ENCODE measurements at regions not wholly inside any gene's neighbourhood (a gene's known extent, or its start where the extent isn't known, plus 50 kb on each side); places are given as distances from the start of the nearest gene placed in this dataset.
"Not testable (repeated sequence)": the region's sequence is repeated elsewhere in the genome, so short reads cannot be mapped to it uniquely, and the experiment has no call there.

DNA sequence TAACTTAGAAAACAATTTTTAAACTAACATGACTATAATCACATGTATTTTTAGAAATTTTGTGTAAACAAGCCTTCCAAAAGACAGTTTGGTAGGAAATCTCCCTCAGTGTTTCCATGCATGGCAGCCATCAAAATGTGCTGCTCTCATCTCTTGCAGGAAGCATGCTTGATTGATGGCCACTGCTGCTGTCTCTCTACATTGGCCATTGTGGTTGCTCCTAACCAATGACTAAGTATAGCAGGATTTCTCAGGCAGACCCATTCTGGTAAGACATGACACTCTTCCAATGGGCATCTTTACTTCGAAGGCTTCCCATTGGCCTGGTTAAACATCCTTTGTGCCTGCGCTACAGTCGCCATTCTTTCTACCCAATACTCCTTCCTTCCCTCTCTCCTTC lies 78.9 kb upstream of the GUCY1A1 start:
- Histone ChIP-seq H3K4me3 (no peak overlapping the region), H3K4me1 (no peaks in the 10 kb centered on the region), H3K27ac (no peak overlapping the region), H3K27me3 (no peaks in the 10 kb centered on the region), H3K9me3 (no peaks in the 10 kb centered on the region), H3K36me3 (ENCODE audit: low read depth, missing control alignments) (no peaks in the 10 kb centered on the region)
- TF ChIP-seq, protein P1, sequence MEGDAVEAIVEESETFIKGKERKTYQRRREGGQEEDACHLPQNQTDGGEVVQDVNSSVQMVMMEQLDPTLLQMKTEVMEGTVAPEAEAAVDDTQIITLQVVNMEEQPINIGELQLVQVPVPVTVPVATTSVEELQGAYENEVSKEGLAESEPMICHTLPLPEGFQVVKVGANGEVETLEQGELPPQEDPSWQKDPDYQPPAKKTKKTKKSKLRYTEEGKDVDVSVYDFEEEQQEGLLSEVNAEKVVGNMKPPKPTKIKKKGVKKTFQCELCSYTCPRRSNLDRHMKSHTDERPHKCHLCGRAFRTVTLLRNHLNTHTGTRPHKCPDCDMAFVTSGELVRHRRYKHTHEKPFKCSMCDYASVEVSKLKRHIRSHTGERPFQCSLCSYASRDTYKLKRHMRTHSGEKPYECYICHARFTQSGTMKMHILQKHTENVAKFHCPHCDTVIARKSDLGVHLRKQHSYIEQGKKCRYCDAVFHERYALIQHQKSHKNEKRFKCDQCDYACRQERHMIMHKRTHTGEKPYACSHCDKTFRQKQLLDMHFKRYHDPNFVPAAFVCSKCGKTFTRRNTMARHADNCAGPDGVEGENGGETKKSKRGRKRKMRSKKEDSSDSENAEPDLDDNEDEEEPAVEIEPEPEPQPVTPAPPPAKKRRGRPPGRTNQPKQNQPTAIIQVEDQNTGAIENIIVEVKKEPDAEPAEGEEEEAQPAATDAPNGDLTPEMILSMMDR (IDR thresholded peaks at IDR 0.05), result no peak
- TF ChIP-seq POLR2A (IDR thresholded peaks at IDR 0.05), result no peak
- intact Hi-C loops (cut with DNase I; ENCODE audit: low total_unique reads), result no loop called here
- DNase-seq, result no peak
- 86 to 90% methylated on average over 3 of the region's 3 CpGs for WGBS, 2 donors

DNA sequence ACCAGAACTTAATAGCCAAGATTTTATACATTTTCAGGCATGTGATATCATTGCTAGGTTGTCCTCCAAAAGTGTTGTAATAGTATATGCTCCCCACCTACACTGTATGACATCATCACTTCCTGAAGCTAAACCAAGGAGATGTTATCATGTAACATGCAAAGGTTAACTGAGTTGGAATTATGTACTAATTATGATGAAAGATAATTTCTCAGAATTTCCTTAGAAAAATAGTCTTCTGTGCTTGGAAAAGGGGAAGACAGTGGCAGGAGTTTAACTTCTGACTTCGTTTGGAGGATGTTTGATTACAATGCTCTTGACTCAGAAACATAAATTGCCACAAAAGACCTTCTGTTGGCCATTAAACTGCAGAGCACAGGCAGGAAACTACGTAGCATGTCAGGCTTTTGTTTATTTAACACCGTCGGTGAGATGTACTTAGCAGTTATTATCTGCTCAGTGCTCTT lies 83.6 kb upstream of the GUCY1A1 start:
- TF ChIP-seq, protein P1 (IDR thresholded peaks at IDR 0.05), result no peak
- no peak for TF ChIP-seq POLR2A (IDR thresholded peaks at IDR 0.05)
- no peaks in the 10 kb centered on the region for H3K36me3 ChIP-seq (ENCODE audit: low read depth, missing control alignments)
- H3K4me3 ChIP-seq, result no peak overlapping the region
- no peak overlapping the region for H3K27ac ChIP-seq
- no peaks in the 10 kb centered on the region for H3K4me1 ChIP-seq
- no peaks in the 10 kb centered on the region for H3K27me3 ChIP-seq
- intact Hi-C loops (cut with DNase I; ENCODE audit: low total_unique reads), result no loop called here
- DNase-seq, result no peak
- H3K9me3 ChIP-seq, result no peaks in the 10 kb centered on the region
- WGBS, 2 donors, result 41 to 44% methylated on average over 4 of the region's 4 CpGs

DNA sequence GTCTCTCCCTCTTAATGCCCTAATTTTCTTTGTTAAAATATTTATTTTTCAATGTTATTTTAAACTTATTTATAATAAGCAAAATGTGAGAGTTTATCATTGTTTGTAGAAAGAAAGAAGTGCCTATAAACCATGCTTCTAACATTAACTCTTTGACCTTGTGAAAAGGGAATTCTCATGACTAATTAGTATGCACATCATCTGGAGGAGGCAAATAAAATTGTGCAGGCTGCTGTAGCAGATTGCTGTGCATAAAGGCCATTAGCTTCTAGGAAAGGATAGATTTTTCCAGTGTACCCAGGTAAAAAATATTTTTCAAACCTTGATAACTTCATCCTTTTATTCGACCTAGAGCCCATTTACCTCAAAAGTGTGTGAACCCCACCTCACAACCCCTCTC lies 84.6 kb upstream of the GUCY1A1 start:
- WGBS, 2 donors, result 78 to 81% methylated on average over 1 of the region's 1 CpG
- Histone ChIP-seq H3K27ac (no peak overlapping the region), H3K4me1 (no peaks in the 10 kb centered on the region), H3K4me3 (no peak overlapping the region), H3K36me3 (ENCODE audit: low read depth, missing control alignments) (no peaks in the 10 kb centered on the region), H3K9me3 (no peaks in the 10 kb centered on the region), H3K27me3 (no peaks in the 10 kb centered on the region)
- no peak for DNase-seq
- intact Hi-C loops (cut with DNase I; ENCODE audit: low total_unique reads), result no loop called here
- TF ChIP-seq, protein P1 (IDR thresholded peaks at IDR 0.05), result no peak
- no peak for TF ChIP-seq POLR2A (IDR thresholded peaks at IDR 0.05)

- Histone ChIP-seq H3K9me3 (no peaks in the 10 kb centered on the region), H3K27ac (no peak overlapping the region), H3K27me3 (no peaks in the 10 kb centered on the region), H3K4me3 (no peak overlapping the region), H3K36me3 (ENCODE audit: low read depth, missing control alignments) (no peaks in the 10 kb centered on the region), H3K4me1 (no peaks in the 10 kb centered on the region)
- no peak for DNase-seq
- intact Hi-C loops (cut with DNase I; ENCODE audit: low total_unique reads), result no loop called here
- TF ChIP-seq, protein P1 (IDR thresholded peaks at IDR 0.05), result no peak
- no peak for TF ChIP-seq POLR2A (IDR thresholded peaks at IDR 0.05)
- 66 to 67% methylated on average over 2 of the region's 2 CpGs for WGBS, 2 donors
These were observed 87.8 kb upstream of the GUCY1A1 start for GRCh38 chr4:155578726-155579370.

DNA sequence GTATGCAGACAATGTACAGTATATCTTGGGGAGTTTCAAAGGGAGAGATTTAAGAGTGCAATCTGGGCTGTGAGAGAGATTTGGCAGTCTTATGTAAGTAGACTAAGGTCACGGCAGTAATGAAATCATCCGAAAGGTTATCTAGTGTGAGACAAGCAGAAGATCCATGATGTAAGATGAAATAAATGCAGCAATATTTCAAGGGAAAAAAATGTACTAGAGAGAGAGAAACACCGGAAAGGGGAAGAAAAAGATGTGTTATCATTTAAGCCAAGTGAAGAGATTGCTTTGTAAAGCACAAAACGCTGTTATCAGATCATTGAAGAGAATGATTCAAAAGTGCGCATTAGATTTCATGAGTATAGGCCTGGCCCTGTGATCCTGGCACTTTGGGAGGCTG lies 88.4 kb upstream of the GUCY1A1 start:
- intact Hi-C loops (cut with DNase I; ENCODE audit: low total_unique reads), result no loop called here
- WGBS, 2 donors, result 62 to 69% methylated on average over 5 of the region's 5 CpGs

DNA sequence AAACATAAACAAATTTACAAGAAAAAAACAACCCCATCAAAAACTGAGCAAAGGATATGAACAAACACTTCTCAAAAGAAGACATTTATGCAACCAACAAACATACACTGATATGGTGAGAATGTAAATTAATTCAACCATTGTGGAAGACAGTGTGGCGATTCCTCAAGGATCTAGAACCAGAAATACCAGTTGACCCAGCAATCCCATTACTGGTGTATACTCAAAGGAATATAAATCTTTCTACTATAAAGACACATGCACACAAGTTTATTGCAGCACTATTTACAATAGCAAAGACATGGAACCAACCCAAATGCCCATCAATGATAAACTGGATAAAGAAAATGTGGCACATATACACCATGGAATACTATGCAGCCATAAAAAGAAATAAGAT lies 92.3 kb upstream of the GUCY1A1 start:
- H3K4me1 ChIP-seq; H3K27ac ChIP-seq; intact Hi-C loops (cut with DNase I; ENCODE audit: low total_unique reads); DNase-seq; H3K4me3 ChIP-seq; H3K9me3 ChIP-seq; H3K27me3 ChIP-seq; H3K36me3 ChIP-seq (ENCODE audit: low read depth, missing control alignments): not testable (repeated sequence)
- WGBS, 2 donors, result 52 to 58% methylated on average over 1 of the region's 1 CpG

More for the DNA sequence above, 88.4 kb upstream of the GUCY1A1 start:
- H3K27ac ChIP-seq, result no peak overlapping the region
- no peaks in the 10 kb centered on the region for H3K27me3 ChIP-seq
- no peak overlapping the region for H3K4me3 ChIP-seq
- no peaks in the 10 kb centered on the region for H3K9me3 ChIP-seq
- TF ChIP-seq POLR2A (IDR thresholded peaks at IDR 0.05), result no peak
- TF ChIP-seq, protein P1 (IDR thresholded peaks at IDR 0.05), result no peak
- DNase-seq, result no peak
- H3K36me3 ChIP-seq (ENCODE audit: low read depth, missing control alignments), result no peaks in the 10 kb centered on the region
- H3K4me1 ChIP-seq, result no peaks in the 10 kb centered on the region
